NCI-H774 (cell line): ENCODE measurements at regions not wholly inside any gene's neighbourhood (a gene's known extent, or its start where the extent isn't known, plus 50 kb on each side); places are given as distances from the start of the nearest gene placed in this dataset.

Experiments
- DNase-seq: peaks from one replicate; lab custom pipeline; 2025; lab: John Stamatoyannopoulos, UW

DNA sequence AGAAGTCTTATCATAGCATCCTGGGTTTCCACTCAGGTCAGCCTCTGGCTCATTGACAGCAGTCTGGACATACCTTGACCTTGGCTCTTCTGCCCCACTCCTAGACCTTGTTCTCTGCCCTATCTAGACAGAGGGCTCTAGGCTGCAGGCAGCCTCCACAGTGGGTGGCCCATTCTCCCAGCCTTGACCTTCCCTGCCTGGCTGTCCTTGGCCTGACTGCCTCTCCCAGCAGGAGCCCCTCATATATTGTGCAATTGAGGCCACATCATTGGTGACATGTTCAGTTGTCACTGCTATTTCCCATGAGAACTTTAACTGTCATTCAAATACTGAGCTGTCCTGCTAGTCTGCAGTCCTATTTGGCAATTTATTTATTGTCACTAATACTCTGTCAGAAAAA, 503.4 kb downstream of the PLXNA4 start:
- no peak for DNase-seq

DNA sequence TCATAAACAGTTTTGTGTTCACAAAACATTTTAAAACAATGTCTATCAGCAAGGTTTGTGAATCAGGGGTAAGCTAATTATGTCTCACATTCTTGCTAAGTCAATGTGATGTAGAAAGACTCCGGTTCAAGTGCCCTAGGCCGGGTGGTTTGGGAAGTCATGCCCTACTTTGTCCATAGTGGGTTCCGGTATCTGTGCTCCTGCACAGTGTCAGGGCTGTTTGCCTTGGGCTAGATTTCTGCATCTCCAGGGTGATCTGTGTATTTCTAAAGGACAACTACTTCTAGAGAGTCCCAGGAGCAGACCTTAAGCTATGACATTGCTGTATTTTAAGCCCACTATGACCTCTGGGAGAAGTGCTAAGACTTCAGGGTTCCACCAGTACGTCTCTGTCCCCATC, 504.1 kb downstream of the PLXNA4 start:
- DNase-seq = no peak

DNA sequence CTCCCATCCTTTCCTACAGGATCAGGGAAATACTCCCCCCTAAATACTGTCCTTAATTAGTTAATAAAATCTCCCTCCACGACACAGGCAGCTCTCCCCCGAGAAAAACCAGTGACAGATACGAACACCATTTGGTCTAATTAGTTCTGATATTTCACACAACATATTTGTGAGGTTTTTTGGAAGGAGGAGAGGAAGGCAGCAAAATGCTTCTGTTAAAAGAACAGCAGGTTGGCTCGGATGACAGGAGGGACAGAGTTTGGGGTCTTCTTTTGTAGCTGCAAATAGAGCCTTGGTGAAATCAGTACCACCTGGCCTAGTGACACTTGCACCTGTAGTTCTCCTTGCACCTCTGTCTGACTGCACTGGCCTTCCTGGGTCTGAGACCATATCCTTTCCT, 507.0 kb downstream of the PLXNA4 start:
- no peak for DNase-seq

DNA sequence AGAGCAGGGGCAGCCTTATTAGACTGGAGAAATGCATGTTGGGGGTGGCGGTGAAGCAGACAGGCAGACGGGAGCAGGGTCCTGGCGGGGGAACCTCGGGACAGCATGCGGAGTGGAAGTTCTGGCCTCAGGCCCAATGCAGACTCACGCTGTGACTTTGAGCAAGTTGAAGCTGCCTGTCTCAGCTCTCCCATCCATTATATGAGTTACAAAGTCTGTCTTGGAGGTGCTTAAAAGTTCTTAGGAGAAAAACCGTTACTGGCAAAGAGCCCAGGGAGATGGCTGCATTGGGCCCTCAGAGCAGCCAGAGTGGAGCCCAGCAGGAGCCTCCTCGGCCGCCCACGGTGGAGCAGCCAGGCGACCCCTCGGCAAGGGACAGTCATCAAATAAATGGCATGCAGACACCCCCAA, 509.5 kb downstream of the PLXNA4 start:
- no peak for DNase-seq

DNA sequence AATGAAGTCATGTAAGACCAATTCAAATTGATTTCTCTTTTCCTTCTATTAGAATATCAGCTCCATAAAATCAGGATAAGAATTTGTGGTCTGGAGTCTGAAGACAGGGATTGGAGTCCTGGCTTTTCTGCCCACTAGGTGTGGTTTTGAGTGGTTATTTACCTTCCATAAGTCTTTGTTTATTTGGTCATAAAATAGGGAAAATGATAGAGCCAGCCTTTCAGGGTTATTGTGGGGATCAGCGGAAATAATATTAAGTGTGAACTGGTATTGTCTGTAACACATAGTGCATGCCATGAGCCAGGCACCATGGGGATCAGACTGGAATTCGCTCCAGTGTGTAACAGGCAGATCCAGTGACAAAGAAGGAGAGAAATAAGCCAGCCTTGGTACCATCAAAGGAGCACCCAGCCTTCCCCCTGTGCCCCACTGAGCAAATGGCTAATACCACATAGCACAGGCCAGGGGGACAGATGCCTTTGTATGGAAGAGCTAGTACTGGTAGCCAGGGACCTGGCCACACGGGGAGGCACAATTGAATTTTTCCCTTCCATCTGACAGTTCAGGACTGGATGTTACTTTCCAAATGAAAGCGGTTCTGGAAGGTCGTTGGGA, 509.7 kb upstream of the PODXL start:
- no peak for DNase-seq

DNA sequence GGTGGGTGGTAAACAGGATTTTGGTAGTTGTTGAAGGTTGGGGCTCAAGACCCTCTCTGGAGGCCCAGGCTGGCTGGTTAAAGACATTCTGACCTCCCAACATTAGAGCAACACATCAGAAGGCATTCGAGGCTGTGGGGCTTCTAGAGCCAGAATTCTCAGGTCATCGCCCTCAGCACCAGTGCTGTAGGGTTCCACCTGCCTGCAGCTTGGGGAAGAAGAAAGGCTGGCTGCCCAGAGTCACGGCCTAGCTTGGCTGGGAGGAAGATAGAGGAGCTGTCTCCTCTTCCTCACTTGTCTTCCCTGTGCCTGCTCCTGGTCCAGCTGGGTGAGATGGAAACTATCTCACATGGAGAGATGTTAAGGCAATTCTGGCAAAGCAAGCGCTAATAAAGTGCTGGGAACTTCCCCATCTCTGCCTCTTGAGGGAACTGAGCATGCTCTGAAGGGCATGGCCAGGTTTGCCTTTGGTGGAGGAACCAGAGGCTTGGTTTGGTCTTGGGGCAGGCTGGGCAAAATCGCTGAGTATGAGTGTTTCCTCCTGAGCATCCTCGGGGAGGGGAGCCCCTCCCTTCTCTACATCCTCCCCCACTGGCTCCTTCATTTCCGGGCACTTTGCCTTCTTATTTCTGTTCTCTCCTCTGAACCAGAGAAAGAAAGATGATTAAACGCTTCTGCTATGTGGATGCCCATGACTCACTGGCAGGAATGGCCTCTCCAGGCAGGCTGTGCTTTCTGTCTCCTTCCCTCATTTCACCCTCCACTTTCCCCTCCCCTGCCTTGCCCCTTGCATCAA, 509.0 kb upstream of the PODXL start:
- no peak for DNase-seq

DNA sequence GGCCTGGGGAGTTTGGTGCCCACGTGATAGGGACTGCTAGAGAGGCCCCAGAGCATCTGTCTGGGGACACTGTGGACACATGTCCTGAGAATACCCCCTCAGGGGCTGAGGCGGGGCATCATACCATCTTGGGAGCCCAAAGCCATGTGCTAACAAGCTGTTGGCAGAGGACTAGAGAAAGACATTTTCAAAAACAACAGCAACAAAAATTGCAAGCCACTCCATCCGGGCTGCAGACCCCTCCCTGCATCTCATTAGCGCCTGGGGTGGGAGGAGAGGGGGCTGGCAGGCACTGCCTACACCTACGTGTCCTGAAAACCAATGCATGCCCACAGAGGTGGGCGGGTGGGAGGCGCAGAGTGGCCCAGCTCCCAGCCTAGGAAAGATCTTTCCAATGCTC, 507.4 kb upstream of the PODXL start:
- no peak for DNase-seq

DNA sequence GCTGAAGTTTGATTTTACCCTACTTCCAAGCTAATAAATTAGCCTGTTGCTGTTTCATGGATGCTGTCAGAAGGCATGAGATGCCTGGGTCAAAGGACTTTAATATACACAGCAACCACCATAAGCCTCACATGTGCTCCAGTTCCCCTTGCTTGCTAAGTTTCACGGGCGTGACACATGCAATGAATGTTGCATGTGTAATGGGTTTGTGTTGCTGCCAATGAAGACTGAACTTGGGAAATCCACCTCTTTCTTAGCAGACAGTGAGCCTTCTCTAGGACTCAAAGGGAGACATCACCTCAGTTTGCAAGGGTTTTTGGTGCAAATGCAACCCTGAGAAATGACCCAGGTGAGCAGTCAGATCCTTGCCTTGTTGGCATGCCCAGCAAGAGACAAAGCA, 505.5 kb upstream of the PODXL start:
- DNase-seq = no peak

DNA sequence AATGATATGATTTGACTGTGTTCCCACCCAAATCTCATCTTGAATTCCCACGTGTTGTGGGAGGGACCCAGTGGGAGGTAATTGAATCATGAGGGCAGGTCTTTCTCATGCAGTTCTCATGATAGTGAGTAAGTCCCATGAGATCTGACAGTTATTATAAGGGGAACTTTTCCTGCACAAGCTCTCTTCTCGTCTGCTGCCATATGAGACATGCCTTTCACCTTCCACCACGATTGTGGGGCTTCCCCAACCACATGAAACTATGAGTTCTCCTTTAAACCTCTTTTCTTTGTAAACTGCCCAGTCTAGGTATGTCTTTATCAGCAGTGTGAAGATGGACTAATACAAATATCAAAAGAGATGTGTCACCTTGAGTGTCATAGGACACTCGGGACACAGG, 502.7 kb upstream of the PODXL start:
- DNase-seq = no peak

DNA sequence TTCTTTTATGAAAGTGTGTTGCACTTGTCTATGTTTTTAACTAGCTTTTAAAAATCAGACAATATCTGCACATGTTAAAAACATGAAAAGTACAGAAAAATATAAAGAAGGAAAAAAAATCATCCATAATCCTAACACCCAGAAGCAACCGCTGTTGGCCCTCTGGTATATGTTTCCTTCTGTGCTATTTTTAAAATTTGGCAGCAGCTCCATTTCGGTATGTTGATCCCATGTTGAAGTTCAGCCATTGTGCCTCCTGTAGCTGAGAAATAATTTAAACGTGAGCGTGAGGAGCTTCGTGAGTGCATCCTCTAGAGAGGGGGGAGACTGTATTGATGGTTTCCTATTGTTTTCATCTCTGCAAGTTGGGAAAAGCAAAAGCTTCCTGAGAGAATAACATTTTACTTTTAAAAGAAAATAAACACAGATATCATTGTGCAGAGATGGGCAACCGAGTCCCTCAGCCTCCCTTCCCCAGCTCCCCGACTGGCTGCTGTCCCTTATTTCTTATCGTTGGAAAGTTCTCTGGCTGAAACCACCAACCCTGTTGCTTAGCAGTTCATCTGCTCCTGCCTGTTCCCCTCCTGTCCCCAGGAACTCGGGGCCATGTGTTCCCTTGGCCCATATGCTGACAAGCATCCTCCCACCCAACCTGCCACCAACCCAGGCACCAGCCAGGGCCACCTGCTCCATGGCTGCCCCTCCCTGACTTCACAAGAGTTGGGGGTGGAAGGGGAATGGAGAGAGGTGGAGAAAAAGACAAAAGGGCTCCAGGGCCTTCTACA, 499.1 kb upstream of the PODXL start:
- DNase-seq = no peak

DNA sequence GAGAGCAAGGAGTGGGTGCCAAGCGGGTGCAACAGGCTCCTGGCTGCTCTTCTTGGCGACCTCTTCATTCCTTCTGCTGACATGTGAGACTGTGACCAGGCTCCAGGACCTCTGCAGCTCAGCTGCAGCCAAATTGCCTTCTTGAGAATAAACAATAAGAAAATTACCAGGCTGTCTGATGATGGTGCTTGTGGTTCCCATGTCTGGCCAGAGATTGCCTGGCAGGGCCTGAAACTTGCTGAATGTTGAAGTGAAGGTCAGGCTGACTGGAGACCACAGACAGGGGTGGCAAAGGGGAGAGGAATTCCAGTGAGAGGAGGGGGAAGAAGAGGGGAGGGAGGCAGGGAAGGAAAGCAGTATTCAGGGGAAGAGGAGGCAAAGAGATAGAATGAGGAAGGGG, 497.4 kb upstream of the PODXL start:
- no peak for DNase-seq

DNA sequence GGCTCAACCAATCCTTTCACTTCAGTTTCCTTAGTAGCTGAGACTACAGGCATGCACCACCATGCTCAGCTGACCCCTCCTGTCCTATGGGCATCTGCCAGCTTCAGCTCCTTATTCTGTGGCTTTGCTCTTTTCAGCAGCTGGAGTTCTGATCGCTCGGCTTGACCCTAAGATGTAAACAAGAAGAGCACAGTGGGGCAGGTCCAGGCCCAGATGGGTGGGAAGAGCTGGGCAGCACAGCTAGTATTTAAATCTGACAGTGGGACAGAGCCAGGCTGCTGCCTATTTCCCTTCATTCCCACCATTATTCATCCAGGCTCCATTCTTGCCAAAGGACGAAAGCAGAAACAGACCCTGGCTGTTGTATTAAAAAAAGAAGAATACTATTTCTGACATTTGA, 494.9 kb upstream of the PODXL start:
- DNase-seq = no peak

DNA sequence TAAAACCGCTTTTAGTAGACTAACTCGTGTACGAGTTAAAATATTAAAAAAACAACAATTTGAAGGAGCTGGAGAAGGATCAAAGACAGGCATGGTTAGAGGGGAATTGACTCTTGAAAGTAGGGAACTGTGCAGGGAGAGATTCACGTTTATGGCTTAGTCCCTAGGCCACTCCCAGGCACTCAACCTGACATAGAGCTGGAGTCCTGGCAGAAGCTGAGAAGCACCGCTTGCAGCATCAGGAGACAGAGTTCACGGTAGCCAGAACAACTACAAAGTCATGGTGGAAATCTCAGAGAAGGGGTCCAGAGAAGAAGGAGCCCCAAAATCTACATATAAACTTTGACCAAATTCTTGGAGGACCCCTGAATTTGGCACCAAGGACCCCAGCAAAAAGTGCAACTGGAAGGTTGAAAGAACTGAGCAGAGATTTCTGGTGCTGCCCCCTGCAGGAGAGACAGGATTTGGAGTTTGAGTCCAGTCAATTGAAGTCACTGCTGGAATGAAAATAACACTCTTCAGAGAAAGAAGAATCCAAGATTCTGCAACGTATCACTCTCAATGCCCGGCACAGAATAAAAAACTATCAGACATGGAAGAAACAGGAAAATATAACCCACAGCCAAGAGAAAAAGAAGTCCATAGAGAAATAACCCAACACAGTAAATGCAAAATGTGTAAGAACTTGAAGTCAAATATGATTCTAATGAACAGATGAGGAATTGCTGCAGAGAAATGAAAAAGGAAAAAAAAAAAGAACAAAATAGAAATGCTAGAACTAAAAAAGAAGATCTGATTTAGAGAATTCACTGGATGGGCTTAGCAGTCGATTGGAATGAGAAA, 493.3 kb upstream of the PODXL start:
- no peak for DNase-seq

DNA sequence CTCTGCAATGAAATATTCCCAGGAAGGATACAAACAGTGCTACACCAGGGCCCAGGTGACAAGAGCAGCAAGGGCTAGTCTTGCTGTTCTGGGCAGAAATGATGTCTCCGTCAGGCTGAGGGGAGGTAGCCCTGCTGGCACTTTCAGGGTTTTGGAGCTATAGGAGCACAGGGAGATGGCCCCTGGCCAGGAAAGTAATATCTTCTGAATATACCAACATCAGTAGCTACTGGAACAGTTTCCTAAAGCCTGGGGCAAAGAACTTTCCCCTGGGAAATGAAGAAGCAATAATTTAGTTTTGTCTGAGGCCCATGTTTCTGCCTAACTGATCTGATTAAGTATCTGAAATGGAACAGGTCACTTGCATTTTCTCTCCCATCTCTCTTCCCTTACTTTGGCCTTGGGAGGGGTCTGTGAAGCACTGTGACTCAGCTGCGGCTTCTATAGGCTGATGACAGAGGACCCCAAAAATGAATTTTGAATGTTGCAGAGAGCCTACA, 489.1 kb upstream of the PODXL start:
- DNase-seq = no peak

DNA sequence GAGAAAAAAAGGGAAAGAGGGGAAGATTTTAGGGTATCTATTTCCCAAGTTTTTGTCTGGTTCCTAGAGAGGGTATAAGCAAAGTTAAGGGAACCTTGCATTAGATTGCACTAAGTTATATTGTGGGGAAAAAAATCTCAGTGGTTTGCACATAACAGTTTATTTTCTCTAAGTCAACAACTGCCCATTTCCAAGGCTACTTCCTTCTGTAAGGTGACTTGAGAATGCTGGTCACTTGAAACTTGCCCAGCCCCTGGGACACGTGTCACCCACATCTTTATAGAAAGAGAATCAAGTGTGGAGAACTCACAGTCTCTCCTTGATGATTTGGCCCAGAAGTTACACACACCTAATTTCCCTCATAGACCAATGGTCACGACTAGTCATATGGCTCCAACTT, 488.6 kb upstream of the PODXL start:
- no peak for DNase-seq

DNA sequence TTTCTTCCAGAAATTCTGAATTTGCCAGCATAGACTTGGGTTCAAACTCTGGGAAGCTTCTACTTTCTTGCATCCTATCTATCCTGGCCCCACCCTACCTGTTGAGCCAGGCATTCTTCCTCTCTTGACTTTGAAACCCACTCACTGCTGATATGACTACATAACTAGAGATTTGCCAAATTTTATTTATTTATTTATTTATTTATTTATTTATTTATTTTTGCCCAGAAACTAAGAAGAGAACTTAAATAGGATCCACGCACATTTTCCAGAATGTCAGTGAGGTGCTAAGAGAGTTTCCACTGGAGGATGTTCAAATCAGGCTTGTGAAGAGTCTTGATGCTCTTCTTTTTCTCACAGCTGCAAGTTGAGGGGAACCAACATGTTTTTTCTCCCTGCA, 487.8 kb upstream of the PODXL start:
- no peak for DNase-seq

DNA sequence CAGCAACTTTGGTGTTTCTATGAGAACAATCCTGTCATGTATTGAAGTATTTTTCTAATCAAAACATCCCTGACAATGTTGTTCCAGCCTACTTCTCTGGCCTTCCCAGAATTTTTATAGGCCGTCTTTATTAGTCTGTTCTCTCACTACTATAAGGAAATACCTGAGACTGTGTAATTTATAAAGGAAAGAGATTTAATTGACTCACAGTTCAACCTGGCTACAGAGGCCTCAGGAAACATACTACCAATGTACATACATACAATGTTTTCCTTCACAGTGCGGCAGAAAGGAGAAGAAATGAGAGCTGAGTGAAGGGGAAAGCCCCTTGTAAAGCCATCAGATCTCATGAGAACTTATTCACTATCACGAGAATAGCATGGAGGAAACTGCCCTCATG, 484.7 kb upstream of the PODXL start:
- DNase-seq = no peak

DNA sequence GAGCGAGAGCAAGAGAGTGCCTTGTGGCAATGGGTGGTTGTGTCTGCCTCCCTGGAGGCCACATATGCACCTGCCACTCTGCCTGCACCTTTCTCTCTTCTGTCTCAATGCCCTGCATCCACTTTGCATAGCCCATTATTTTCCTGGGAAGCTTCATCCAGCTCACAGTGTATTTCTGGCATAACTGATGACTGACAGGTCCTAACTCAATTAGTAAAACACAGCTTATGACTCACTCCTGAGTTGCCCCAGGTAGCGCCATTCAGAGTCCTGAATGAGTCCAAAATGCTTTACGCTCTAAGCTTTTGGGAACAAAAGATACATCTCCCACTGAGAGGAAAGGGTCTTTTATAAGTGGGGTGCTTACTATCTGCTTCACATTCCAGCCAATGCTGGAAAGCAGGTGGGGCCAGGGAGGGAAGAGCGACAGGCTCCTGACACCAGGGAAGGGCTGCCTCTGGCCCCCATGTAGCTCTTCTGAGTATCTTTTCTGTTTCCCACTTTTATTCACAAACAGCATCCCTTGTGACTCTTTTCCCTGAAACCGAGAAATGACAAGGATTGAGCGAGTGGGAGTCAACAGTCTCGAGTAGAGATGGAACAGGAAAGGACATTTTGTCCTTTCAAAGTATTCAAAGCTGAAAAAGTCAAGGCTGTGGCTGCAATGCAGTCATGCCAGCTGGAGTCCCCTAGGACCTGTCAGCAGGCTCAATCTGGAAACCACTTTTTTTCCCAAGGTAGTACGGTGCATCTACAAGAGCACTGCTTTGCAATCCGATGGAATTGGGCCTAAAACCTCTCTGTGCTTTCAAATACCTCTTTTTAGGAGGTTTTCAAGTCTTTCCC, 479.3 kb upstream of the PODXL start:
- no peak for DNase-seq

DNA sequence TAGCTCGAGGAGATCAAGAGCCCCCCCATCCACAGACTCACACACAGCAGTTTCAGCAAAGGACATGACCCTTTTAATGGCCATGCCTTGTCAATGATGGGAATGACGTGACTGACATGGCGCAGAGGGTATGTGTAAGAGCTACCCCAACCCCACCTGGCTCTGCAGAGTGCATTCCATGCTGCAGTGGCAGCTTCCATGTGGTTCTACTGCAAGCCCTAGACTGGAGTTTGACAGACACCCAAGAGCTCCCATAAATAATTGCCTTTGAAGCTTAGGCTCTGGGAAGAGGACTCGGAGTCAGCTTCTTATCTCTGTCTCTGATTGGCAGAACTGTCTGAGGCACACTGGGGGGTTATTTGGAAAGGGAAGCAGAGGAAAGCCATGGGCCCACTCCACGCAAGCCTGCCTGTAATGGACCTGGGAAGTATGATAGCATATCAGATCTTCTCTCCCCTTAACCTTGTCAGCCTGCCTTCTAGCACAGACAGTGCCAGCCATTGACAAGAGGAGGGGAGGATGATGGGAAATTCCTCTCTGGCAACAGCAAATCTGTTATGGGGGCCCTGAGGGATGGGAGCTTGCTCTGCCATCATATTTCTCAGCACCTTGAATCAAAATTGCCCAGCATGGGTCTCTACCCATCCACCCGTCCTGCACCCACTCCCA, 478.5 kb upstream of the PODXL start:
- no peak for DNase-seq

DNA sequence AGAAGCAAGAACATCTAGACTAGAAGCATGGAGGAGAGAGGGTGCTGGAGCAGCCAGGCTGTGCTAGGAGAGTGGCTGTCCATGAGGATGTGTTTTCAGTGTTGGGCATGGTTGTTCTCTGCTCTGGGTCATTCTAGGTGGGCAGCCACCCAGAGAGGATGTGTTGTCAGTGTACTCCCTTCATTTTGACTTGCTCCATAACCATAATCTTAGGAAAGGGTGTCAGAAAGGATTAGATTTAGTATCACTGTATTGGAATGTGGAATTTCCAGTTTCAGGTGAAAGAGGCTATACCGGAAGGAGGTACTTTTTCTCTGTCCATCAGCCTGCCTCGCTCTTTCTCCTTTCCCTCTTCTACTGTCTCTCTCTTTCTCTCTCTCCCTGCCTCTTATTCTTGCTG, 474.5 kb upstream of the PODXL start:
- no peak for DNase-seq
